OCI-LY7 (cell line): ENCODE measurements at regions not wholly inside any gene's neighbourhood (a gene's known extent, or its start where the extent isn't known, plus 50 kb on each side); places are given as distances from the start of the nearest gene placed in this dataset.

Source experiments
- BruUV-seq: library from RNA; stranded (reverse); fragments of 400-500 nt; replicated peaks from 2 replicates; lab custom pipeline; 2021; lab: Mats Ljungman, UMichigan
- CTCF ChIA-PET: fragments of 300-600 bp; sonication (Branson Sonifier 250); formaldehyde crosslinking; loops from one replicate; lab custom pipeline; 2022; ENCODE audit warnings: antibody characterized with exemption; ENCODE audit not compliant: unreplicated experiment; lab: Charles Lee
- POLR2A ChIA-PET: fragments of 300-600 bp; sonication (Branson Sonifier 250); formaldehyde crosslinking; loops from one replicate; lab custom pipeline; 2022; ENCODE audit warnings: antibody characterized with exemption; lab: Charles Lee
- DNase-seq: peaks from one replicate; pipeline ENCODE4 v3.0.0-alpha.2; 2015; ENCODE audit warnings: low spot score
- H2AFZ ChIP-seq: fragments of 200-600 bp; sonication (generic), shearing (Covaris generic); 2 replicates; pipeline ENCODE4 v1.6.1; 2014; ENCODE audit warnings: mild to moderate bottlenecking, antibody characterized with exemption, low read length, moderate library complexity
- H3K27ac ChIP-seq: fragments of 200-600 bp; sonication (generic); 2 replicates; pipeline ENCODE4 v1.5.1; 2014; ENCODE audit warnings: mixed run types, low read depth, mild to moderate bottlenecking, moderate library complexity, low read length, inconsistent platforms; ENCODE audit not compliant: poor library complexity, severe bottlenecking
- H3K36me3 ChIP-seq: fragments of 200-600 bp; sonication (generic); 2 replicates; pipeline ENCODE4 v1.6.1; 2014; ENCODE audit warnings: mild to moderate bottlenecking, antibody characterized with exemption, low read length, moderate library complexity, mixed read lengths; ENCODE audit not compliant: insufficient read depth
- H3K4me1 ChIP-seq: fragments of 200-600 bp; sonication (generic); 2 replicates; pipeline ENCODE4 v1.5.1; 2014; ENCODE audit warnings: mild to moderate bottlenecking, low read length; ENCODE audit not compliant: insufficient read depth, poor library complexity, severe bottlenecking
- H3K4me2 ChIP-seq: fragments of 200-600 bp; sonication (generic); 2 replicates; pipeline ENCODE4 v1.6.1; 2014; ENCODE audit warnings: mild to moderate bottlenecking, low read length
- H3K4me3 ChIP-seq: fragments of 200-600 bp; sonication (generic); 2 replicates; pipeline ENCODE4 v1.5.1; 2014; ENCODE audit warnings: mild to moderate bottlenecking, low read depth, low read length; ENCODE audit not compliant: poor library complexity, severe bottlenecking
- H3K79me2 ChIP-seq: fragments of 200-600 bp; sonication (generic); 2 replicates; pipeline ENCODE4 v1.6.1; 2016; ENCODE audit warnings: low read depth, mild to moderate bottlenecking, low read length, moderate library complexity, mixed read lengths; ENCODE audit not compliant: insufficient read depth
- H3K9me2 ChIP-seq: fragments of 200-600 bp; sonication (generic); 2 replicates; pipeline ENCODE4 v1.6.1; 2016; ENCODE audit warnings: mild to moderate bottlenecking, low read length, mixed read lengths; ENCODE audit not compliant: insufficient read depth
- H3K9me3 ChIP-seq: fragments of 200-600 bp; sonication (generic); 2 replicates; pipeline ENCODE4 v1.6.1; 2014; ENCODE audit warnings: mild to moderate bottlenecking, mixed run types, low read length, mixed read lengths
- H4K20me1 ChIP-seq: fragments of 200-600 bp; sonication (generic); 2 replicates; pipeline ENCODE4 v1.6.1; 2014; ENCODE audit warnings: mild to moderate bottlenecking, antibody characterized with exemption, low read length, moderate library complexity, mixed read lengths; ENCODE audit not compliant: insufficient read depth
- EZH2phosphoT487 ChIP-seq: fragments of 200-600 bp; sonication (generic); IDR thresholded peaks from 2 replicates; pipeline ENCODE4 v1.6.1; 2018; ENCODE audit warnings: low read depth, borderline replicate concordance, mild to moderate bottlenecking, mixed run types, antibody characterized with exemption, low read length, moderate library complexity, mixed read lengths
- intact Hi-C: fragments of 100-400 bp; cut with micrococcal nuclease; formaldehyde crosslinking; loops from one replicate; pipeline ENCODE4 v1.10.0; 2022; ENCODE audit not compliant: unreplicated experiment
- TF ChIP-seq, protein P1 (sequence below): fragments of 200-600 bp; sonication (generic); conservative IDR thresholded peaks from 2 replicates; pipeline ENCODE4 v1.5.1; 2014; ENCODE audit warnings: mild to moderate bottlenecking, antibody characterized with exemption, low read length, moderate library complexity, mixed read lengths

DNA sequence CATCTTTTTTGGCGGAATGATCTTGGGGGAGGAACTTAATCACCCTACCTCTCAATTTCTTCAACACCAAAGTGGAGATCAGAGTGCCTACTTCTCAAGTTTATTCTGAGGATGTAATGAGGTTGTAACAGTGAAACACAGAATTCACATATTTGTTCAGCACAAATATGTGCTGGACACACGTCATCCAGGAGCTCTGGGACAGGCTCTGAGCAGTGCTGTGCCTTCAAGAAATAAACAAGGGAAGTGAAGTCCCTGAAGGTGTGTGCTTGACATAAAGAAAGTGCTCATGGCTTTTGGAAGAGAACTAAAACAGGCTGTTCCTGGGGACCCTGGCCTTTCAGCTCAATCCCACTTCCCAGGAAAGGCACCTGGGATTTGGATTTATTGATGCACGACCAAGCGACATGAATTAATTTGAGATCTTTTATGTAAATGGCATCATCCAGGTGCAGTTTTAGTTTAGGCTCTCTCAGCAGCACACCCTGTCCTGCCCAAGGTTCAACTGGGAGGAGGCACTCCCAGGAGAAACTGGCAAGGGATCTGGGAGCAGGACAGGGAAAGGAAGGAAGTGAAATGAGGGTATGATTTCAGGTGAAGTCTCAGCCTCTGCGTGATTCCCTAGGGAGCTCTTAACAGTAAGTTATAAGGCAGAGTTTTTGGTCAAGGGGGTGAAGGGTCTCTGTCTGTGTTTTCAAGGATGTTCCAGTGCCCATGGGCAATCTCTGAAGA, 211.0 kb downstream of the FOXA2 start:
- Histone ChIP-seq H3K79me2 (no peaks in the 10 kb centered on the region), H3K27ac (no peak overlapping the region), H4K20me1 (no peaks in the 10 kb centered on the region), H3K9me3 (no peaks in the 10 kb centered on the region), H2AFZ (no peak overlapping the region), H3K4me2 (no peak overlapping the region), H3K36me3 (no peaks in the 10 kb centered on the region), H3K4me1 (peaks cover 35% of the 10 kb centered on the region), H3K9me2 (no peaks in the 10 kb centered on the region), H3K4me3 (no peak overlapping the region)
- no TSS peak for BruUV-seq
- no peak for DNase-seq
- ChIA-PET CTCF (no interaction called here), POLR2A (no interaction called here)
- intact Hi-C loops = no loop called here
- no peak for TF ChIP-seq EZH2phosphoT487
- TF ChIP-seq, protein P1, sequence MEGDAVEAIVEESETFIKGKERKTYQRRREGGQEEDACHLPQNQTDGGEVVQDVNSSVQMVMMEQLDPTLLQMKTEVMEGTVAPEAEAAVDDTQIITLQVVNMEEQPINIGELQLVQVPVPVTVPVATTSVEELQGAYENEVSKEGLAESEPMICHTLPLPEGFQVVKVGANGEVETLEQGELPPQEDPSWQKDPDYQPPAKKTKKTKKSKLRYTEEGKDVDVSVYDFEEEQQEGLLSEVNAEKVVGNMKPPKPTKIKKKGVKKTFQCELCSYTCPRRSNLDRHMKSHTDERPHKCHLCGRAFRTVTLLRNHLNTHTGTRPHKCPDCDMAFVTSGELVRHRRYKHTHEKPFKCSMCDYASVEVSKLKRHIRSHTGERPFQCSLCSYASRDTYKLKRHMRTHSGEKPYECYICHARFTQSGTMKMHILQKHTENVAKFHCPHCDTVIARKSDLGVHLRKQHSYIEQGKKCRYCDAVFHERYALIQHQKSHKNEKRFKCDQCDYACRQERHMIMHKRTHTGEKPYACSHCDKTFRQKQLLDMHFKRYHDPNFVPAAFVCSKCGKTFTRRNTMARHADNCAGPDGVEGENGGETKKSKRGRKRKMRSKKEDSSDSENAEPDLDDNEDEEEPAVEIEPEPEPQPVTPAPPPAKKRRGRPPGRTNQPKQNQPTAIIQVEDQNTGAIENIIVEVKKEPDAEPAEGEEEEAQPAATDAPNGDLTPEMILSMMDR = no peak

DNA sequence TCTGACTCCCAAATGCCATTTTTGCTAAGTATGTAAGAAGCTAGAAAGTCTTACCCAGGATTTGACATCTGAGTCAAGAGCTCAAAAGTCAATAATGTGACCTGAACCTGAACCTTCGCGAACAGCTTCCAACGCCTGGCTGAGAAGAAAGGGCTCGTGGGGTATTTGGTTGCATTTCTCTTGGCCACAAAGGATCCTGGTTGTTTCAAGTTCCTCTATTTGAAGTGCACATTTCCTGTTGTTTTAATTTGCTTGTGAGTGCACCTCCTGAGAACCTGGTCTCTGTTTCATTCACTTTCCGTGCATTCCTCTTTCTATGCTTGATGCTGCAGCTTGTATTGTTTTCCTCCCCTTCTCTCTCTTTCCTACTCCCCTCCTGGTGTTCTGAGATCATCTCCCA, 212.5 kb downstream of the FOXA2 start:
- DNase-seq = peak; percentile 64
- H3K4me1 ChIP-seq = peaks cover 35% of the 10 kb centered on the region
- intact Hi-C loops = no loop called here

More for the DNA sequence above, 212.5 kb downstream of the FOXA2 start:
- POLR2A ChIA-PET = no interaction called here
- H3K27ac ChIP-seq = peak overlapping the region; percentile 27
- no TSS peak for BruUV-seq
- peak overlapping the region; percentile 61 for H3K4me2 ChIP-seq
- no peak for TF ChIP-seq EZH2phosphoT487
- TF ChIP-seq, protein P1 = no peak
- no peaks in the 10 kb centered on the region for H3K36me3 ChIP-seq
- no peaks in the 10 kb centered on the region for H3K79me2 ChIP-seq
- no peaks in the 10 kb centered on the region for H4K20me1 ChIP-seq
- H3K9me3 ChIP-seq = no peaks in the 10 kb centered on the region
- CTCF ChIA-PET = interaction anchor here (0.6 kb wide), 1 partner anchor 44 kb away, joined by 3 read pairs; no protein-coding TSS in a partner anchor
- 0 out of 2 replicates have a peak overlapping the region, but pooled peaks have one; percentile 43 for H2AFZ ChIP-seq
- H3K9me2 ChIP-seq = no peaks in the 10 kb centered on the region
- peak overlapping the region; percentile 25 for H3K4me3 ChIP-seq
